SK-N-SH treated with all-trans-retinoic acid at 6 μM for 48 hours (cell line): ENCODE measurements at regions not wholly inside any gene's neighbourhood (a gene's known extent, or its start where the extent isn't known, plus 50 kb on each side); places are given as distances from the start of the nearest gene placed in this dataset.
"Not testable (repeated sequence)": the region's sequence is repeated elsewhere in the genome, so short reads cannot be mapped to it uniquely, and the experiment has no call there.

ENCODE experiments used
- ATAC-seq: fragments of 200-7000 bp; cut with Tn5 transposase; 3 replicates; pipeline ENCODE4 v1.9.1; 2020; ENCODE audit warnings: mild to moderate bottlenecking, moderate library complexity
- ARNTL ChIP-seq: fragments of 450-650 bp; formaldehyde crosslinking; IDR thresholded peaks from 2 replicates; pipeline ENCODE4 v1.5.0; 2020; ENCODE audit warnings: low read depth, mild to moderate bottlenecking, moderate library complexity, borderline replicate concordance
- BACH2 ChIP-seq: fragments of 250-450 bp; sonication (Bioruptor Pico); IDR thresholded peaks from 2 replicates; pipeline ENCODE4 v1.9.0; 2021; ENCODE audit warnings: mild to moderate bottlenecking, borderline replicate concordance
- CREB5 ChIP-seq: fragments of 250-450 bp; sonication (Bioruptor Pico); IDR thresholded peaks from 2 replicates; pipeline ENCODE4 v1.5.1; 2020; ENCODE audit warnings: low read depth, mild to moderate bottlenecking, moderate library complexity
- CSDC2 ChIP-seq: fragments of 250-450 bp; sonication (Bioruptor Pico); IDR thresholded peaks from 2 replicates; pipeline ENCODE4 v1.5.0; 2020; ENCODE audit warnings: mild to moderate bottlenecking, moderate library complexity
- CSRNP3 ChIP-seq: fragments of 250-450 bp; sonication (Bioruptor Pico); IDR thresholded peaks from 2 replicates; pipeline ENCODE4 v1.5.1; 2021; ENCODE audit warnings: mild to moderate bottlenecking, moderate library complexity
- ESRRG ChIP-seq: fragments of 250-450 bp; sonication (Bioruptor Pico); IDR thresholded peaks from 2 replicates; pipeline ENCODE4 v1.6.1; 2021; ENCODE audit warnings: mild to moderate bottlenecking
- GLIS3 ChIP-seq: fragments of 250-450 bp; sonication (Bioruptor Pico); IDR thresholded peaks from 2 replicates; pipeline ENCODE4 v1.5.0; 2020; ENCODE audit warnings: mild to moderate bottlenecking, moderate library complexity
- ISL1 ChIP-seq: fragments of 250-450 bp; sonication (Bioruptor Pico); IDR thresholded peaks from 2 replicates; pipeline ENCODE4 v2.1.2; 2022; ENCODE audit warnings: mild to moderate bottlenecking, moderate library complexity
- PATZ1 ChIP-seq: fragments of 250-450 bp; sonication (Bioruptor Pico); IDR thresholded peaks from 2 replicates; pipeline ENCODE4 v1.8.0; 2020; ENCODE audit warnings: mild to moderate bottlenecking, moderate library complexity, borderline replicate concordance
- PPARA ChIP-seq: fragments of 250-450 bp; sonication (Bioruptor Pico); IDR thresholded peaks from 2 replicates; pipeline ENCODE4 v1.5.0; 2020; ENCODE audit warnings: mild to moderate bottlenecking, borderline replicate concordance
- RARB ChIP-seq: fragments of 250-450 bp; sonication (Bioruptor Pico); IDR thresholded peaks from 2 replicates; pipeline ENCODE4 v1.8.0; 2021; ENCODE audit warnings: mild to moderate bottlenecking, moderate library complexity
- SNAI2 ChIP-seq: fragments of 250-450 bp; sonication (Bioruptor Pico); IDR thresholded peaks from 2 replicates; pipeline ENCODE4 v1.5.0; 2020; ENCODE audit warnings: mild to moderate bottlenecking, moderate library complexity
- TCF4 ChIP-seq: fragments of 250-450 bp; sonication (Bioruptor Pico); IDR thresholded peaks from 2 replicates; pipeline ENCODE4 v1.8.0; 2021; ENCODE audit warnings: mild to moderate bottlenecking, moderate library complexity, borderline replicate concordance
- TOX ChIP-seq: fragments of 250-450 bp; sonication (Bioruptor Pico); IDR thresholded peaks from 2 replicates; pipeline ENCODE4 v1.8.0; 2021; ENCODE audit warnings: mild to moderate bottlenecking, moderate library complexity, borderline replicate concordance
- ZC3H10 ChIP-seq: fragments of 250-450 bp; sonication (Bioruptor Pico); IDR thresholded peaks from 2 replicates; pipeline ENCODE4 v1.5.1; 2021; ENCODE audit warnings: mild to moderate bottlenecking, moderate library complexity
- ZFP3 ChIP-seq: fragments of 250-450 bp; sonication (Bioruptor Pico); IDR thresholded peaks from 2 replicates; pipeline ENCODE4 v1.5.0; 2020; ENCODE audit warnings: mild to moderate bottlenecking, moderate library complexity
- ZFP30 ChIP-seq: fragments of 450-650 bp; formaldehyde crosslinking; IDR thresholded peaks from 2 replicates; pipeline ENCODE4 v1.5.0; 2022; ENCODE audit warnings: mild to moderate bottlenecking, moderate library complexity
- ZNF565 ChIP-seq: fragments of 450-650 bp; formaldehyde crosslinking; conservative IDR thresholded peaks from 2 replicates; pipeline ENCODE4 v1.5.0; 2020; ENCODE audit warnings: low read depth, mild to moderate bottlenecking, moderate library complexity
- ZNF70 ChIP-seq: fragments of 450-650 bp; formaldehyde crosslinking; IDR thresholded peaks from 2 replicates; pipeline ENCODE4 v1.5.0; 2020; ENCODE audit warnings: mild to moderate bottlenecking, moderate library complexity
- ZNF8 ChIP-seq: fragments of 450-650 bp; formaldehyde crosslinking; IDR thresholded peaks from 2 replicates; pipeline ENCODE4 v1.5.0; 2020; ENCODE audit warnings: mild to moderate bottlenecking, moderate library complexity

- ATAC-seq: not testable (repeated sequence)
Observed at GRCh38 chr12:127154830-127155229, 1112.1 kb upstream of the TMEM132C start.

GRCh38 chr12:127155935-127156619, 1110.9 kb upstream of the TMEM132C start:
- ATAC-seq: not testable (repeated sequence)

- not testable (repeated sequence) for ATAC-seq
Observed at GRCh38 chr12:127157501-127158366, 1109.2 kb upstream of the TMEM132C start.

GRCh38 chr12:127158385-127159061, 1108.4 kb upstream of the TMEM132C start:
- no peak for ATAC-seq
- TF ChIP-seq GLIS3 (CRISPR knock-in tag) (no peak), ZC3H10 (CRISPR knock-in tag) (no peak), CSDC2 (CRISPR knock-in tag) (no peak), BACH2 (no peak)

- TF ChIP-seq PATZ1 (CRISPR knock-in tag): no peak
- no peak for TF ChIP-seq CSRNP3 (CRISPR knock-in tag)
- TF ChIP-seq PPARA (CRISPR knock-in tag): no peak
- no peak for TF ChIP-seq ZFP3 (CRISPR knock-in tag)
- TF ChIP-seq ZNF565 (CRISPR knock-in tag): no peak
- no peak for TF ChIP-seq ZC3H10 (CRISPR knock-in tag)
- no peak for TF ChIP-seq ESRRG (CRISPR knock-in tag)
- TF ChIP-seq ISL1 (CRISPR knock-in tag): no peak
- no peak for TF ChIP-seq CREB5 (CRISPR knock-in tag)
- TF ChIP-seq RARB: no peak
- no peak for TF ChIP-seq SNAI2 (CRISPR knock-in tag)
- no peak for TF ChIP-seq ZNF8 (CRISPR knock-in tag)
- TF ChIP-seq ARNTL (CRISPR knock-in tag): no peak
- no peak for TF ChIP-seq ZNF70 (CRISPR knock-in tag)
- TF ChIP-seq CSDC2 (CRISPR knock-in tag): no peak
- no peak for TF ChIP-seq TCF4 (CRISPR knock-in tag)
- ATAC-seq: no peak
Observed at GRCh38 chr12:127161466-127161865, 1105.5 kb upstream of the TMEM132C start.

GRCh38 chr12:127162307-127162706, 1104.7 kb upstream of the TMEM132C start:
- no peak for ATAC-seq
- no peak for TF ChIP-seq BACH2
- no peak for TF ChIP-seq RARB
- no peak for TF ChIP-seq ZFP3 (CRISPR knock-in tag)
- no peak for TF ChIP-seq CSDC2 (CRISPR knock-in tag)
- no peak for TF ChIP-seq PPARA (CRISPR knock-in tag)
- TF ChIP-seq ZNF565 (CRISPR knock-in tag): no peak
- no peak for TF ChIP-seq CREB5 (CRISPR knock-in tag)
- no peak for TF ChIP-seq ZFP30 (CRISPR knock-in tag)
- TF ChIP-seq TCF4 (CRISPR knock-in tag): no peak
- no peak for TF ChIP-seq ESRRG (CRISPR knock-in tag)
- no peak for TF ChIP-seq ZNF8 (CRISPR knock-in tag)
- no peak for TF ChIP-seq TOX (CRISPR knock-in tag)
